MM.1S (cell line): ENCODE measurements at regions not wholly inside any gene's neighbourhood (a gene's known extent, or its start where the extent isn't known, plus 50 kb on each side); places are given as distances from the start of the nearest gene placed in this dataset.

Source experiments
- CTCF ChIP-seq: fragments of 300-600 bp; sonication (generic); IDR thresholded peaks from 2 replicates; pipeline ENCODE4 v1.5.1; 2016; ENCODE audit warnings: antibody characterized with exemption, low read length, mixed read lengths
- EZH2 ChIP-seq: fragments of 300-600 bp; sonication (generic); optimal IDR thresholded peaks from 2 replicates; pipeline ENCODE3; 2017; ENCODE audit warnings: low read depth, mild to moderate bottlenecking, antibody characterized with exemption, low read length, mixed read lengths

DNA sequence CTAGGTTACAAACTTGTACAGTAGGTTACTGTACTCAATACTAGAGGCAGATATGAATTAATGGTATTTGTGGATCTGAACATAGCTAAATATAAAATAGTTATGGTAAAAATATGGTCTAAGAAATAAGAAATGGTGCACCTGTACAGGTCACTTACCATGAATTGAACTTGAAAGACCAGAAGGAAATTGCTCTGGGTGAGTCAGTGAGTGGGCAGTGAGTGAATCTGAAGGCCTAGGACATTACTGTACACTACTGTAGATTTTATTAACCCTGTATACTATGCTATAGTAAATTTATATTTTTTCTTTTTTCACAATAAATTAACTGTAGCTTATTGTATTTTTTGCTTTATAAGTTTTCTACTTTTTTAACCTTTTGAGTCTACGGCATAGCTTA lies 1020.4 kb downstream of the CDH18 start:
- no peak for TF ChIP-seq CTCF
- no peak for TF ChIP-seq EZH2
